HG02642 (cell line): ENCODE measurements at regions not wholly inside any gene's neighbourhood (a gene's known extent, or its start where the extent isn't known, plus 50 kb on each side); places are given as distances from the start of the nearest gene placed in this dataset.
A peak's percentile ranks its signal among the peaks of the same experiment; 100 is the strongest.

Experiments
- ATAC-seq: cut with Tn5 transposase; IDR thresholded peaks from one replicate; pipeline ENCODE4 v1.9.1; 2021; ENCODE audit warnings: mild to moderate bottlenecking; ENCODE audit not compliant: unreplicated experiment, poor library complexity

GRCh38 chr1:8174807-8175206, 143.1 kb upstream of the SLC45A1 start:
- ATAC-seq, result no peak

- no peak for ATAC-seq
Observed at GRCh38 chr1:8171751-8172464, 145.8 kb upstream of the ERRFI1 start.

GRCh38 chr1:8170059-8170835, 144.1 kb upstream of the ERRFI1 start:
- no peak for ATAC-seq

GRCh38 chr1:8169364-8170058, 143.4 kb upstream of the ERRFI1 start:
- ATAC-seq, result peak; percentile 56

- ATAC-seq, result no peak
Observed at GRCh38 chr1:8167936-8168335, 141.8 kb upstream of the ERRFI1 start.

- ATAC-seq, result no peak
Observed at GRCh38 chr1:8166406-8166805, 140.3 kb upstream of the ERRFI1 start.

- no peak for ATAC-seq
Observed at GRCh38 chr1:8165595-8166360, 139.7 kb upstream of the ERRFI1 start.

GRCh38 chr1:8164670-8165069, 138.6 kb upstream of the ERRFI1 start:
- no peak for ATAC-seq

GRCh38 chr1:8163039-8163438, 136.9 kb upstream of the ERRFI1 start:
- ATAC-seq, result no peak

GRCh38 chr1:8162168-8162567, 136.1 kb upstream of the ERRFI1 start:
- ATAC-seq, result no peak

- ATAC-seq, result no peak
Observed at GRCh38 chr1:8161546-8162105, 135.5 kb upstream of the ERRFI1 start.

GRCh38 chr1:8159470-8160024, 133.4 kb upstream of the ERRFI1 start:
- no peak for ATAC-seq

- no peak for ATAC-seq
Observed at GRCh38 chr1:8158995-8159394, 132.9 kb upstream of the ERRFI1 start.

- no peak for ATAC-seq
Observed at GRCh38 chr1:8157765-8158164, 131.7 kb upstream of the ERRFI1 start.

GRCh38 chr1:8155528-8156186, 129.5 kb upstream of the ERRFI1 start:
- no peak for ATAC-seq

GRCh38 chr1:8154621-8155052, 128.5 kb upstream of the ERRFI1 start:
- ATAC-seq, result no peak

- no peak for ATAC-seq
Observed at GRCh38 chr1:8153961-8154360, 127.9 kb upstream of the ERRFI1 start.

- no peak for ATAC-seq
Observed at GRCh38 chr1:8152731-8153702, 126.9 kb upstream of the ERRFI1 start.
